ENCODE measurements at regions not wholly inside any gene's neighbourhood (a gene's known extent, or its start where the extent isn't known, plus 50 kb on each side); places are given as distances from the start of the nearest gene placed in this dataset.

DNA sequence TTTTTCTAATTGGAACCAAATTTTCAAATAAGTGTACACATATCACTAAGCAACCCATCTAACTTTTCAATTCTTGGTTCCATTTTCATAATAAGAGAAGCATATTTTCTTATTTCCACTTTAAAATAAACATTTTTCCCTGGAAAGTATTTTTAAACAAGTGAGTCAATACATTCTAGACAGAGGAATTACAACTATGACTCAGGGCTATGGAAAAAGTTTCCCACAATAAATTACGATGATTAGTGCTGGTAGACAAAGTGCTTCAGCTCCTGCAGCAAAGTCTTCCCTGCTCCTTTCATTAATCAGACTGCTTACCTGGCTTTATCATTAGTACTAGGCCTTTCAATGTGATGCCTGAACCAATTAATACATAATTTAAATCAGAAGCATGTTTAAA lies 322.5 kb downstream of the HACE1 start (continued):
- TF ChIP-seq KDM1A (IDR thresholded peaks at IDR 0.05) (no peak), ZKSCAN3 (CRISPR knock-in tag; IDR thresholded peaks at IDR 0.05) (no peak), TEAD2 (tag; IDR thresholded peaks at IDR 0.05) (no peak), ZNF24 (IDR thresholded peaks at IDR 0.05) (no peak), ETV6 (IDR thresholded peaks at IDR 0.05; ENCODE audit: borderline replicate concordance in 1 of 2, low read depth in 2 of 2, low read length in 1 of 2) (no peak), ETV6 (CRISPR knock-in tag; IDR thresholded peaks at IDR 0.05; ENCODE audit: borderline replicate concordance) (no peak), ZNF561 (CRISPR knock-in tag; conservative IDR thresholded peaks at IDR 0.05) (no peak)
- TF ChIP-seq, protein P1, sequence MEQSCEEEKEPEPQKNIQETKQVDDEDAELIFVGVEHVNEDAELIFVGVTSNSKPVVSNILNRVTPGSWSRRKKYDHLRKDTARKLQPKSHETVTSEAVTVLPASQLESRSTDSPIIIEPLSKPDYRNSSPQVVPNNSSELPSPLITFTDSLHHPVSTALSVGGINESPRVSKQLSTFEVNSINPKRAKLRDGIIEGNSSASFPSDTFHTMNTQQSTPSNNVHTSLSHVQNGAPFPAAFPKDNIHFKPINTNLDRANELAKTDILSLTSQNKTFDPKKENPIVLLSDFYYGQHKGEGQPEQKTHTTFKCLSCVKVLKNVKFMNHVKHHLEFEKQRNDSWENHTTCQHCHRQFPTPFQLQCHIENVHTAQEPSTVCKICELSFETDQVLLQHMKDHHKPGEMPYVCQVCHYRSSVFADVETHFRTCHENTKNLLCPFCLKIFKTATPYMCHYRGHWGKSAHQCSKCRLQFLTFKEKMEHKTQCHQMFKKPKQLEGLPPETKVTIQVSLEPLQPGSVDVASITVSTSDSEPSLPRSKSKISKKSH (CRISPR knock-in tag; IDR thresholded peaks at IDR 0.05): no peak

DNA sequence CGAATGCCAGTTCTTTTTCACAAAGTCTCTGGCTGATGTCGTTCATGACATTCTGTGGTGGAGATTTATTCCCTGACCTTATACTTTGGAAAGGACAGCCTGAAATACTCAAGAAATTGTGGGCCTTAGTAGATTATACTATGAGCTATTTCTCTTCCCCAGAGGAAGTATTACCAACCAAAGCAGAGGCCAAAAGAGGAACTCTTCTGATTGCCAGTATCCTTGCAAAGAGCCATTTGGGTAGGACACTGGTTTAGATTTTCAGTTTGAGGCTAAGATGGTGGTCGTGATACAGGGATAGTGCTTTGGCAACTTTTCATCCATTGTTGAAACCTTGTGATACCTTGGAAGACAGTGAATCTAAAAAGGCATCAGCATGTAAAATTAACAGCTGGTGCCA lies 327.3 kb downstream of the HACE1 start:
- ChIA-PET POLR2A (no interaction called here), CTCF (ENCODE audit: low intra/inter-chr PET ratio) (no interaction called here)
- FAIRE-seq (no peak), DNase-seq (ENCODE audit: extremely low read depth in 1 of 4, low spot score in 3 of 4) (no peak), ATAC-seq (no peak)
- intact Hi-C loops (cut with micrococcal nuclease): no loop called here
- no peak overlapping the region for H2AFZ ChIP-seq (ENCODE audit: low read depth, low read length)
- no peaks in the 10 kb centered on the region for H3K36me3 ChIP-seq (ENCODE audit: control insufficient read depth, insufficient read depth, low read length)
- H3K4me3 ChIP-seq: no peak overlapping the region
- H3K9ac ChIP-seq (ENCODE audit: insufficient read depth in 1 of 2, low read depth in 2 of 2, low read length in 2 of 2): no peak overlapping the region
- in situ Hi-C loops (cut with MboI): no loop called here
- no peaks in the 10 kb centered on the region; the same call in 1 of the 2 replicates for H4K20me1 ChIP-seq (replicated peaks; ENCODE audit: control insufficient read depth, insufficient read depth, low read length)
- BruUV-seq (replicated peaks): no TSS peak
- no peak overlapping the region for H3K27ac ChIP-seq (ENCODE audit: extremely low read depth, low read depth, low read length)
- H3K9me1 ChIP-seq (ENCODE audit: control insufficient read depth, insufficient read depth, low read length): no peaks in the 10 kb centered on the region
- H3K9me3 ChIP-seq (replicated peaks; ENCODE audit: control insufficient read depth, insufficient read depth, low read depth, low read length): no peaks in the 10 kb centered on the region
- no peak overlapping the region for H3K4me2 ChIP-seq (ENCODE audit: insufficient read depth, low read length)
- H3K4me1 ChIP-seq (replicated peaks in 1 of 2; ENCODE audit: control insufficient read depth in 2 of 2, insufficient read depth in 2 of 2, low read length in 2 of 2): no peaks in the 10 kb centered on the region
- no peaks in the 10 kb centered on the region; a peak in 1 of 5 replicates for H3K27me3 ChIP-seq (ENCODE audit: control insufficient read depth in 2 of 2, insufficient read depth in 2 of 2, low read length in 2 of 2)
- no peaks in the 10 kb centered on the region for H3K79me2 ChIP-seq (ENCODE audit: control insufficient read depth, insufficient read depth, low read length)
- 2% methylated on average over 3 of the region's 3 CpGs for WGBS (ENCODE audit: insufficient coverage, low coverage, missing lambda C conversion rate)
- TF ChIP-seq SRSF7 (optimal IDR thresholded peaks at IDR 0.05; ENCODE audit: low read depth, low read length) (no peak), DDX20 (tag; IDR thresholded peaks at IDR 0.05; ENCODE audit: low read depth) (no peak), XRCC4 (IDR thresholded peaks at IDR 0.05; ENCODE audit: extremely low read depth, insufficient read depth, insufficient read length) (no peak), ZNF197 (CRISPR knock-in tag; IDR thresholded peaks at IDR 0.05; ENCODE audit: low read depth) (no peak), MTA3 (IDR thresholded peaks at IDR 0.05; ENCODE audit: borderline replicate concordance) (no peak), MAZ (CRISPR knock-in tag; conservative IDR thresholded peaks at IDR 0.05 in 1 of 2, IDR thresholded peaks at IDR 0.05 in 1 of 2) (no peak), NBN (IDR thresholded peaks at IDR 0.05; ENCODE audit: low read depth) (no peak), ZBTB8A (IDR thresholded peaks at IDR 0.05; ENCODE audit: partially characterized antibody) (no peak), BRD9 (IDR thresholded peaks at IDR 0.05; ENCODE audit: low read depth, partially characterized antibody) (no peak), MIER1 (IDR thresholded peaks at IDR 0.05; ENCODE audit: low read depth) (no peak)
- TF ChIP-seq, protein P2, sequence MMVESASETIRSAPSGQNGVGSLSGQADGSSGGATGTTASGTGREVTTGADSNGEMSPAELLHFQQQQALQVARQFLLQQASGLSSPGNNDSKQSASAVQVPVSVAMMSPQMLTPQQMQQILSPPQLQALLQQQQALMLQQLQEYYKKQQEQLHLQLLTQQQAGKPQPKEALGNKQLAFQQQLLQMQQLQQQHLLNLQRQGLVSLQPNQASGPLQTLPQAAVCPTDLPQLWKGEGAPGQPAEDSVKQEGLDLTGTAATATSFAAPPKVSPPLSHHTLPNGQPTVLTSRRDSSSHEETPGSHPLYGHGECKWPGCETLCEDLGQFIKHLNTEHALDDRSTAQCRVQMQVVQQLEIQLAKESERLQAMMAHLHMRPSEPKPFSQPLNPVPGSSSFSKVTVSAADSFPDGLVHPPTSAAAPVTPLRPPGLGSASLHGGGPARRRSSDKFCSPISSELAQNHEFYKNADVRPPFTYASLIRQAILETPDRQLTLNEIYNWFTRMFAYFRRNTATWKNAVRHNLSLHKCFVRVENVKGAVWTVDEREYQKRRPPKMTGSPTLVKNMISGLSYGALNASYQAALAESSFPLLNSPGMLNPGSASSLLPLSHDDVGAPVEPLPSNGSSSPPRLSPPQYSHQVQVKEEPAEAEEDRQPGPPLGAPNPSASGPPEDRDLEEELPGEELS (CRISPR knock-in tag; IDR thresholded peaks at IDR 0.05; ENCODE audit: borderline replicate concordance): no peak
- TF ChIP-seq, protein P3, sequence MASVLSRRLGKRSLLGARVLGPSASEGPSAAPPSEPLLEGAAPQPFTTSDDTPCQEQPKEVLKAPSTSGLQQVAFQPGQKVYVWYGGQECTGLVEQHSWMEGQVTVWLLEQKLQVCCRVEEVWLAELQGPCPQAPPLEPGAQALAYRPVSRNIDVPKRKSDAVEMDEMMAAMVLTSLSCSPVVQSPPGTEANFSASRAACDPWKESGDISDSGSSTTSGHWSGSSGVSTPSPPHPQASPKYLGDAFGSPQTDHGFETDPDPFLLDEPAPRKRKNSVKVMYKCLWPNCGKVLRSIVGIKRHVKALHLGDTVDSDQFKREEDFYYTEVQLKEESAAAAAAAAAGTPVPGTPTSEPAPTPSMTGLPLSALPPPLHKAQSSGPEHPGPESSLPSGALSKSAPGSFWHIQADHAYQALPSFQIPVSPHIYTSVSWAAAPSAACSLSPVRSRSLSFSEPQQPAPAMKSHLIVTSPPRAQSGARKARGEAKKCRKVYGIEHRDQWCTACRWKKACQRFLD (CRISPR knock-in tag; IDR thresholded peaks at IDR 0.05): no peak
